PC-9 (cell line): ENCODE measurements at regions not wholly inside any gene's neighbourhood (a gene's known extent, or its start where the extent isn't known, plus 50 kb on each side); places are given as distances from the start of the nearest gene placed in this dataset.

Experiments
- EZH2 ChIP-seq: fragments of 200-600 bp; sonication (generic); IDR thresholded peaks from 2 replicates; pipeline ENCODE4 v1.8.0; 2017; ENCODE audit warnings: antibody characterized with exemption, low read depth
- TF ChIP-seq, protein P1 (sequence below): fragments of 200-600 bp; sonication (generic); conservative IDR thresholded peaks from 2 replicates; pipeline ENCODE4 v1.6.1; 2017; ENCODE audit warnings: mixed run types, antibody characterized with exemption, mild to moderate bottlenecking, moderate library complexity

DNA sequence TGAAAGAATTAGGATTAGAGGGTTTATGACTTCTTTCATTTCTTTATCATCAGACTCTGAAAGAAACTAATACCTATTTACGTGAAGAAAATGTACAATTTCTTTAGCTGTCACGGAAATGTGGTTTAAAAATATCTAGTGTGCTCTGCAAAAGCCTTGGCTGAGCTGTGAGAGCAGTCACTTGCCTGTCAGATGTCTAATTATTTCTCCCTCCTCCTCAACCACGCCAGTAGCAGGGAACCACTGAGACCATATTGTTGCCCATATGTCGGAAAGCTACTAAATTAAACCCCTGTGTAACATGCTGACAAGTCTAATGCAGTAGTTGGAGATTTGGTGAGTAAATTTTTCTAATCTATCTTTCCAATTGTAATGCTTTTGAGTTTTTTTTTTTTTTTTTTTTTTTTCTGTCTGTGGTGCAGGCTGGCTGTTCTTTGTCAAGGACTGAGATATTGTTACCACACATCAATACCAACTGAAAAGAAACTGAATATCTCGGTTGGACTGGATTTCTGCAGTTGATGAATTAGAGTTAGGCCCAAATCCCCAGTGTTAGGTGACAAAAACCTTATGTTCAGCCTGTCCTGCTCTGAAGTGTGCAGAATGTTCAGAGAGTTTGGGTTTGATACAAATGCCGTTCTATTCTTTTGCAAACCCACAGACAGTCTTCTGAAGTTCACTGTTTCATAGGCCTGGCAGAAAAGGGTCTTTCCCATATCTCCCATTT is 302.9 kb upstream of the SYNCRIP start:
- TF ChIP-seq, protein P1, sequence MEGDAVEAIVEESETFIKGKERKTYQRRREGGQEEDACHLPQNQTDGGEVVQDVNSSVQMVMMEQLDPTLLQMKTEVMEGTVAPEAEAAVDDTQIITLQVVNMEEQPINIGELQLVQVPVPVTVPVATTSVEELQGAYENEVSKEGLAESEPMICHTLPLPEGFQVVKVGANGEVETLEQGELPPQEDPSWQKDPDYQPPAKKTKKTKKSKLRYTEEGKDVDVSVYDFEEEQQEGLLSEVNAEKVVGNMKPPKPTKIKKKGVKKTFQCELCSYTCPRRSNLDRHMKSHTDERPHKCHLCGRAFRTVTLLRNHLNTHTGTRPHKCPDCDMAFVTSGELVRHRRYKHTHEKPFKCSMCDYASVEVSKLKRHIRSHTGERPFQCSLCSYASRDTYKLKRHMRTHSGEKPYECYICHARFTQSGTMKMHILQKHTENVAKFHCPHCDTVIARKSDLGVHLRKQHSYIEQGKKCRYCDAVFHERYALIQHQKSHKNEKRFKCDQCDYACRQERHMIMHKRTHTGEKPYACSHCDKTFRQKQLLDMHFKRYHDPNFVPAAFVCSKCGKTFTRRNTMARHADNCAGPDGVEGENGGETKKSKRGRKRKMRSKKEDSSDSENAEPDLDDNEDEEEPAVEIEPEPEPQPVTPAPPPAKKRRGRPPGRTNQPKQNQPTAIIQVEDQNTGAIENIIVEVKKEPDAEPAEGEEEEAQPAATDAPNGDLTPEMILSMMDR: no peak
- no peak for TF ChIP-seq EZH2
